Heart right ventricle (tissue), 16 donors: ENCODE measurements at regions not wholly inside any gene's neighbourhood (a gene's known extent, or its start where the extent isn't known, plus 50 kb on each side); places are given as distances from the start of the nearest gene placed in this dataset.
A peak's percentile ranks its signal among the peaks of the same experiment; 100 is the strongest.

ENCODE experiments used
- ATAC-seq, 8 donors: fragments of 200-7000 bp; cut with Tn5 transposase; one replicate each; pipeline ENCODE4 v1.9.1; 2020; ENCODE audit warnings: mild to moderate bottlenecking in 8 of 8, moderate library complexity in 8 of 8, moderate number of reproducible peaks in 1 of 8
- DNase-seq, 2 donors: peaks; one replicate each; pipeline ENCODE4 v3.0.0-alpha.2; 2020
- H3K27ac ChIP-seq, 10 donors: fragments of 200-600 bp; sonication (generic) in 2 of 10; one replicate each; pipeline versions ENCODE4 v1.5.0 to v1.8.0; 2020 to 2022; ENCODE audit warnings: mild to moderate bottlenecking in 3 of 10
- H3K27me3 ChIP-seq, 7 donors: fragments of 200-600 bp; one replicate each; pipeline ENCODE4 v1.8.0; 2021 to 2022; ENCODE audit warnings: mild to moderate bottlenecking in 2 of 7
- H3K36me3 ChIP-seq, 9 donors: fragments of 200-600 bp; sonication (generic) in 1 of 9; one replicate each; pipeline versions ENCODE4 v1.5.0 to v1.8.0; 2020 to 2022; ENCODE audit warnings: mild to moderate bottlenecking in 2 of 9
- H3K4me1 ChIP-seq, 9 donors: fragments of 200-600 bp; sonication (generic) in 1 of 9; one replicate each; pipeline versions ENCODE4 v1.5.0 to v1.8.0; 2020 to 2022; ENCODE audit warnings: mild to moderate bottlenecking in 4 of 9
- H3K4me3 ChIP-seq, 10 donors: fragments of 200-600 bp; sonication (generic) in 2 of 10; one replicate each; pipeline versions ENCODE4 v1.5.0 to v1.8.0; 2020 to 2022; ENCODE audit warnings: mild to moderate bottlenecking in 7 of 10, moderate library complexity in 2 of 10
- H3K9me3 ChIP-seq, 11 donors: fragments of 200-600 bp in 10 of 11; sonication (generic) in 2 of 11; one replicate each; pipeline versions ENCODE4 v1.5.0 to v1.8.0; 2013 to 2022; ENCODE audit warnings: mild to moderate bottlenecking in 2 of 11, control low read depth in 1 of 11, moderate library complexity in 1 of 11
- WGBS, 2 donors: extraction: QIAGEN DNeasy Blood & Tissue Kit; methylation state at CpG; one replicate each; pipeline ENCODE4 v1.1.7; 2013; ENCODE audit warnings: inconsistent platforms in 1 of 2; 5-methylcytosine and 5-hydroxymethylcytosine counted together
- intact Hi-C, 10 donors: fragments of 100-400 bp; cut with DNase I; formaldehyde crosslinking; loops; one replicate each; pipeline versions ENCODE4 v1.11.1 to v1.14.2; 2022
- TF ChIP-seq, protein P1 (sequence below), 9 donors: fragments of 200-600 bp; sonication (generic) in 2 of 9; IDR thresholded peaks; one replicate each; pipeline versions ENCODE4 v1.5.0 to v1.8.0; 2021 to 2022; ENCODE audit warnings: antibody characterized with exemption in 9 of 9, mild to moderate bottlenecking in 5 of 9, moderate library complexity in 1 of 9
- donor health status: Arrhythmogenic right ventricular cardiomyopathy.
- donor health status: ischemic (EF 13 %, LVEDD 7.1; RV severe dilation, severe dysfunction).
- donor health status: healthy with polysubstance abuse.
- donor health status: DM: no; HTN: yes; CAD: no.
- donor health status: DM: no; HTN: no; CAD: no.
- donor health status: ischemic (EF 25% LVEDD 6.9; RV normal size, moderate dysfunction).
- donor health status: ischemic (EF 25% LVEDD 5.7; RV mildly dilated, moderate dysfunction).
- donor health status: healthy.
- donor health status: DM: yes; HTN: yes; CAD: no.
- donor health status: Ischemic cardiomyopathy.
- donor health status: ischemic (EF 35%, LVEDD 5.7; RV mildly dilated, moderate dysfunction).
- donor health status: nonischemic (EF 11% LVEDD 7.7; RV severe dilation, severe dysfunction).
- donor health status: DM: yes; HTN: yes; CAD: no.
- donor health status: PGD.
- donor health status: ischemic (EF 29% LVEDD 5.4; RV normal size, mild dysfunction).
- donor health status: nonischemic (EF 23%, LVEDD 6.1; RV moderate dilation, normal function).

DNA sequence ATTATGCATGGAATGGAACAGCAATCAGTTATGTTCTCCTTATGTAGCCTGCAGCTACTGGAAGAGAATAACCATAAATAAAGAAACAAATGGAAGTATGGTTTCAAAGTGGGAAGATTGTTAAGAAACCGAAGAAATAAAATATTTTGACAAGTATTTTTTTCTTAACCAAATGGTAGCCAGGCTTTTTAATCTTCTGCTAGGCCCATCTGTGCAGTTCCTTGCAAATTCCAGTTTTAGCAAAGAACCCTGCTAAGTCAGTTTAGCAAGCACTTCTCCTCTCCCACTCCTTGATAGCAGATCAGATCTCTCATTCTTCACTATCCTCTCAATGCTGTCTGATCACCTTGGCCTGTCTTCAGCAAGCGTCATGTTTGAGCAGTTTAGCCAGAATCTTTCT is 111.1 kb upstream of the PRDM9 start:
- Histone ChIP-seq H3K36me3 (no peaks in the 10 kb centered on the region), H3K9me3 (peaks cover 0 to 19% (median 0%) of the 10 kb centered on the region in 11 donors), H3K27me3 (no peaks in the 10 kb centered on the region), H3K4me1 (no peaks in the 10 kb centered on the region), H3K27ac (no peak overlapping the region), H3K4me3 (no peak overlapping the region)
- DNase-seq (no peak), ATAC-seq (no peak)
- intact Hi-C loops = no loop called here
- WGBS, 2 donors = 73 to 82% methylated on average over 2 of the region's 2 CpGs
- TF ChIP-seq, protein P1, sequence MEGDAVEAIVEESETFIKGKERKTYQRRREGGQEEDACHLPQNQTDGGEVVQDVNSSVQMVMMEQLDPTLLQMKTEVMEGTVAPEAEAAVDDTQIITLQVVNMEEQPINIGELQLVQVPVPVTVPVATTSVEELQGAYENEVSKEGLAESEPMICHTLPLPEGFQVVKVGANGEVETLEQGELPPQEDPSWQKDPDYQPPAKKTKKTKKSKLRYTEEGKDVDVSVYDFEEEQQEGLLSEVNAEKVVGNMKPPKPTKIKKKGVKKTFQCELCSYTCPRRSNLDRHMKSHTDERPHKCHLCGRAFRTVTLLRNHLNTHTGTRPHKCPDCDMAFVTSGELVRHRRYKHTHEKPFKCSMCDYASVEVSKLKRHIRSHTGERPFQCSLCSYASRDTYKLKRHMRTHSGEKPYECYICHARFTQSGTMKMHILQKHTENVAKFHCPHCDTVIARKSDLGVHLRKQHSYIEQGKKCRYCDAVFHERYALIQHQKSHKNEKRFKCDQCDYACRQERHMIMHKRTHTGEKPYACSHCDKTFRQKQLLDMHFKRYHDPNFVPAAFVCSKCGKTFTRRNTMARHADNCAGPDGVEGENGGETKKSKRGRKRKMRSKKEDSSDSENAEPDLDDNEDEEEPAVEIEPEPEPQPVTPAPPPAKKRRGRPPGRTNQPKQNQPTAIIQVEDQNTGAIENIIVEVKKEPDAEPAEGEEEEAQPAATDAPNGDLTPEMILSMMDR (IDR thresholded peaks at IDR 0.05) = no peak

GRCh38 chr5:23389291-23390101 is 117.9 kb upstream of the PRDM9 start:
- DNase-seq = peak in 1 of 2 donors; percentile 47
- WGBS, 2 donors = 30 to 45% methylated on average over 4 of the region's 4 CpGs
- Histone ChIP-seq H3K36me3 (no peaks in the 10 kb centered on the region), H3K27me3 (no peaks in the 10 kb centered on the region), H3K4me1 (peaks cover 0 to 18% (median 6%) of the 10 kb centered on the region in 9 donors), H3K4me3 (no peak overlapping the region), H3K27ac (peak overlapping the region in 2 of 10 donors; percentile 6 to 20), H3K9me3 (peaks cover 0 to 11% (median 0%) of the 10 kb centered on the region in 11 donors)
- TF ChIP-seq, protein P1 (IDR thresholded peaks at IDR 0.05) = no peak
- peak; percentile 81 to 99 (median 94) for ATAC-seq
- intact Hi-C loops = no loop called here

DNA sequence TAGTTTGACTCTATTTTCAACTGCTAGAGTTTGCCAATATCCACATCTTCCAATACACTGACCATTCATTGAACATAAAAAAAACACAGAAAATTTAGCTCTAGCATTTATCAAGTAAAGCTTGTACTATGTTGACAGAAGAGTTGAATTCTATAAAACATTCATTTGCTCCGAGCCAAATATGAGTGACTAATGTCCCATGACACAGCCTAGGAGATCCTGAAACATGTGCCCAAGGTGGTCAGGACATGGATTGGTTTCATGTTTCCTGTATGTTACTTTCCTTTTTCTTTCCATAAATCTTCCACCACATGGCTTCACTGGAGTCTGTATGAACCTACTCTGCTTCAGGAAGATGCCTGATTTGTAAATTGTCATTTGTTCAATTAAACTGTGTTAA is 122.4 kb upstream of the PRDM9 start:
- H3K9me3 ChIP-seq = peaks cover 0 to 10% (median 0%) of the 10 kb centered on the region in 11 donors
- TF ChIP-seq, protein P1 (IDR thresholded peaks at IDR 0.05) = no peak
- no peak overlapping the region for H3K4me3 ChIP-seq
- no peak overlapping the region for H3K27ac ChIP-seq
- intact Hi-C loops = no loop called here
- no peaks in the 10 kb centered on the region for H3K27me3 ChIP-seq
- 70 to 72% methylated on average over 1 of the region's 1 CpG for WGBS, 2 donors
- H3K4me1 ChIP-seq = peaks cover 0 to 12% (median under 1%) of the 10 kb centered on the region in 9 donors
- ATAC-seq = no peak
- DNase-seq = no peak
- no peaks in the 10 kb centered on the region for H3K36me3 ChIP-seq

GRCh38 chr5:23372177-23372576 is 135.2 kb upstream of the PRDM9 start:
- H3K9me3 ChIP-seq = peaks cover 0 to 8% (median 0%) of the 10 kb centered on the region in 11 donors
- intact Hi-C loops = no loop called here
- ATAC-seq = no peak

More at GRCh38 chr5:23372177-23372576, 135.2 kb upstream of the PRDM9 start:
- no peak for DNase-seq
- H3K4me1 ChIP-seq = no peaks in the 10 kb centered on the region
- H3K4me3 ChIP-seq = no peak overlapping the region
- TF ChIP-seq, protein P1 (IDR thresholded peaks at IDR 0.05) = no peak
- no peaks in the 10 kb centered on the region for H3K27me3 ChIP-seq
- no peaks in the 10 kb centered on the region for H3K36me3 ChIP-seq
- no peak overlapping the region for H3K27ac ChIP-seq
